CD4-positive, CD25-positive, alpha-beta regulatory T cell (primary cell): ENCODE measurements at regions not wholly inside any gene's neighbourhood (a gene's known extent, or its start where the extent isn't known, plus 50 kb on each side); places are given as distances from the start of the nearest gene placed in this dataset.

Experiments
- ATAC-seq, 2 donors: fragments of 150-1000 bp; cut with Tn5 transposase; one replicate each; pipeline ENCODE4 v1.10.0; 2021; ENCODE audit warnings: low read depth in 2 of 2, moderate number of reproducible peaks in 2 of 2, moderate library complexity in 1 of 2
- DNase-seq, 3 donors: peaks; one replicate each; pipeline versions ENCODE4 v3.0.0 to v3.0.0-alpha.2; 2012 to 2022; ENCODE audit warnings: mixed read lengths in 1 of 3
- H3K27ac ChIP-seq: one replicate; pipeline ENCODE4 v1.7.0; 2013; ENCODE audit warnings: mild to moderate bottlenecking, low read length; ENCODE audit not compliant: insufficient read depth, poor library complexity, severe bottlenecking
- H3K27me3 ChIP-seq: one replicate; pipeline ENCODE4 v1.7.0; 2013; ENCODE audit warnings: low read length; ENCODE audit not compliant: control insufficient read depth, insufficient read depth
- H3K36me3 ChIP-seq: one replicate; pipeline ENCODE4 v1.7.0; 2013; ENCODE audit warnings: mild to moderate bottlenecking, low read length, moderate library complexity; ENCODE audit not compliant: control insufficient read depth, insufficient read depth
- H3K4me1 ChIP-seq: 2 replicates; pipeline ENCODE4 v1.7.0; 2013; ENCODE audit warnings: mild to moderate bottlenecking, low read length; ENCODE audit not compliant: insufficient read depth, control insufficient read depth, poor library complexity, severe bottlenecking
- H3K4me3 ChIP-seq: one replicate; pipeline ENCODE4 v1.7.0; 2013; ENCODE audit warnings: low read depth, mild to moderate bottlenecking, low read length, moderate library complexity
- H3K9me3 ChIP-seq, 2 experiments: 1 replicate in 1 of 2; 2 replicates in 1 of 2; pipeline ENCODE4 v1.7.0; 2013; ENCODE audit warnings: low read length in 2 of 2, mild to moderate bottlenecking in 1 of 2, moderate library complexity in 1 of 2; ENCODE audit not compliant: control insufficient read depth in 2 of 2
- H3K27ac Mint-ChIP-seq, 3 donors: one replicate each; pipeline ENCODE4 v1.8.0; 2020 to 2022; ENCODE audit warnings: mild to moderate bottlenecking in 3 of 3, mixed read lengths in 3 of 3, moderate library complexity in 2 of 3
- H3K27me3 Mint-ChIP-seq: one replicate; pipeline ENCODE4 v1.8.0; 2022; ENCODE audit warnings: mild to moderate bottlenecking, mixed read lengths
- H3K36me3 Mint-ChIP-seq: one replicate; pipeline ENCODE4 v1.8.0; 2020; ENCODE audit warnings: mixed read lengths
- H3K4me1 Mint-ChIP-seq, 4 donors: one replicate each; pipeline ENCODE4 v1.8.0; 2020 to 2022; ENCODE audit warnings: mixed read lengths in 4 of 4, mild to moderate bottlenecking in 1 of 4
- H3K4me3 Mint-ChIP-seq, 4 donors: one replicate each; pipeline ENCODE4 v1.8.0; 2020 to 2022; ENCODE audit warnings: mild to moderate bottlenecking in 4 of 4, mixed read lengths in 4 of 4, moderate library complexity in 3 of 4
- H3K9me3 Mint-ChIP-seq, 7 donors: one replicate each; pipeline ENCODE4 v1.8.0; 2020 to 2022; ENCODE audit warnings: mixed read lengths in 7 of 7, mild to moderate bottlenecking in 3 of 7, moderate library complexity in 2 of 7

DNA sequence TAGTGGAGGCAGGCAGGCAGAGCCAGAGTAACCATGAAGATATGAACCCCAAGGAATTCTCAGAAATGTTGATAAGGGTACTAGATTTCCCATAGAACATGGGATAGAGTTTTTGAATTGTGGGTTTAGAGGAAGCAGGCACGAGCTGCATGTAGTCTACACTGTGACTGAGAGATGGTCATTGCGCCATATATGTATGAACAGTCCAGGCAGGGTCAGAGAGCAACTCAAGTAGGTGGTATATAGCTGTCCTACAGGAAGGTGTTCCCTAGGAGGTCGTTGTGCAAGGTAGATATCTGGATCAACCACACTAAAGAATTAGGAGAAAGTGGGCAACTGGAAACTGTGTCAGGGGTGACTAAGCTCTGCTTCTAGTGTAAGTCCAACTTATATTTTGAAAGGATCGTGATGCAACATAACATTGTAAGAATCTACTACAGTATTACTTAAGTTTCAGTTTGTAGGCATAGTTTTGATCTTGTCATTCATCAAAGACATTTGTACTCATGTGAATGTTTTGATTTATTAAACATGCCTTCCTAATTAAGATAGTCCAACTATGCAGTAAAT, 94.6 kb downstream of the HPGD start:
- Mint-ChIP-seq H3K4me3 (no peak overlapping the region), H3K36me3 (no peaks in the 10 kb centered on the region)

DNA sequence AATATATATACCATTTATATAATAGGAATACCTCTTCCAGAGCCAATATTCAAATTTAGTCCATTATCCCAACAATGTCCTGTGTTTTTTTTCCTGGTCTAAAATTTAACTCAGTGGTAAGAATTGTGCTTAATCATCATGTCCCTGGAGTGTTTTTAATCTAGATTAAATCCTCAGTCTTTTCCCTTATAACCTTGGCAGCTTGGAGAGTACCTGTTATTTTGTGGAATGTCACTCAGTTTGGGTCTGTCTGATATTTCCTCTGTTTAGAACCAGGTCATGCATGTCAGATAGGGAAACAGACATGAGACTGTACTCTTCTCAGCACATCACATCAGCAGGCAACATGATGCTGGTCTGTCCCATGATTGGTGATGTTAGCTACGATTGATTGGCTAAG, 96.6 kb downstream of the HPGD start:
- Mint-ChIP-seq H3K9me3 (peaks cover 0 to 1% (median 0%) of the 10 kb centered on the region in 7 donors), H3K27me3 (peaks cover 15% of the 10 kb centered on the region), H3K4me3 (no peak overlapping the region), H3K4me1 (peaks cover 0 to 5% (median 3%) of the 10 kb centered on the region in 4 donors), H3K27ac (no peak overlapping the region), H3K36me3 (no peaks in the 10 kb centered on the region)
- no peak for DNase-seq
- no peak for ATAC-seq
- Histone ChIP-seq H3K4me3 (no peak overlapping the region), H3K4me1 (no peaks in the 10 kb centered on the region), H3K36me3 (no peaks in the 10 kb centered on the region), H3K9me3 (no peaks in the 10 kb centered on the region), H3K27me3 (no peaks in the 10 kb centered on the region), H3K27ac (no peak overlapping the region)

More for the DNA sequence above, 94.6 kb downstream of the HPGD start:
- no peak for DNase-seq
- Histone ChIP-seq H3K9me3 (no peaks in the 10 kb centered on the region), H3K27ac (no peak overlapping the region), H3K27me3 (no peaks in the 10 kb centered on the region), H3K4me1 (no peaks in the 10 kb centered on the region), H3K4me3 (no peak overlapping the region), H3K36me3 (no peaks in the 10 kb centered on the region)
- ATAC-seq = no peak
- Mint-ChIP-seq H3K4me1 (peaks cover 0 to 5% (median 3%) of the 10 kb centered on the region in 4 donors), H3K27ac (no peak overlapping the region), H3K9me3 (peaks cover 0 to 6% (median 0%) of the 10 kb centered on the region in 7 donors), H3K27me3 (peaks cover 5% of the 10 kb centered on the region)

DNA sequence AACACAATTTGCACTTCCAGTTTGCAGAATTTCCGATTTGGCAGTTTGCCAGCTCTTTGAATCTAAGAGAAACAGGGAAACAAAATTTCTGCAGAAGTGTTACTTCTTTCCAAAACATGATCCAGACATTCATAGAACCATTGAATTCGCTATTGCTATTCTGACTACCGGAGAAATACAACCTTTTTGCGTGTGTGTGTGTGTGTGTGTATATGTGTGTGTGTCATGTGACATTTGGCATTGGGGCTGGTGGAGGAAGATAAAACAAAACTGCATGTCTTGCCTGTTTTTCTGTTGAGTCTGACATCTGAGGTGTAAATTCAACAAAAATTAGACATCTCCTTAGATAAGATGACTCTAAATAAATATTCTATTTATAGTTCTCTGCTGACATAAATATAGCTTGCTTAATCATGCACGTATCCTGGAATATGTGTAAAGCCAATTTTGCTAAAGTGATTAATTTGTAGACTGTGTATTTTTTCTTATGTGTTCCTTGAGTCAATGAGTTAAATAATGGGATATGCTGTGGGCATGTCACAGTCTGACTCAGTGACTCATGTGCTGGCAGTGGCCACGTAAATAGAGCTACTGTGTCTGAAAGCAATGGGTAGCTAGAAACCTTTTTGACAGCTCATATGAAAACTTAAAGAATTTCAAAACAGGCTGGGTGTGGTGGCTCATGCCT, 98.9 kb downstream of the HPGD start:
- no peak overlapping the region for H3K4me3 Mint-ChIP-seq
- H3K27ac ChIP-seq = no peak overlapping the region
- peaks cover 20% of the 10 kb centered on the region for H3K27me3 Mint-ChIP-seq
- H3K4me1 Mint-ChIP-seq = peaks cover 5 to 10% (median 8%) of the 10 kb centered on the region in 4 donors
- no peaks in the 10 kb centered on the region for H3K4me1 ChIP-seq
- peak overlapping the region in 1 of 3 donors; percentile 3 for H3K27ac Mint-ChIP-seq
- ATAC-seq = no peak
- H3K9me3 Mint-ChIP-seq = no peaks in the 10 kb centered on the region
- DNase-seq = peak in 1 of 3 donors; percentile 1
- no peaks in the 10 kb centered on the region for H3K36me3 ChIP-seq
- H3K9me3 ChIP-seq = no peaks in the 10 kb centered on the region
- H3K27me3 ChIP-seq = no peaks in the 10 kb centered on the region
- H3K36me3 Mint-ChIP-seq = no peaks in the 10 kb centered on the region
- H3K4me3 ChIP-seq = no peak overlapping the region

DNA sequence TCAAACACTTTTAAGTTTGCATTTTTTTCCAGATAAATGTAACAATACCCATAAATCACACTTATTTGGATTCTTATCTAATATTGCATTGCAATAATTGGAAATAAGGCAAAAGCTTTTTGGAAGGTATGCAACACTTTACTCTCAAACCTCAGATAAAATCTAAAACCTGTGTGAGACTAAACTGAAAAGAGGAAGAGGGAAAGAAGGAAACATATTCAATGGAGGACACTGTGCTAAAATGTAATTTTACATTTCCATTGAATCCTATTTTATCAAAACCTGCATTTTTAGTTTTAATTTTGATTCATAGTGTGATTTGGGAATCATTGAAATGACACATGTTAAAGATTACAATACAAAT, 99.4 kb downstream of the HPGD start:
- no peaks in the 10 kb centered on the region for H3K36me3 Mint-ChIP-seq
- no peak overlapping the region for H3K27ac Mint-ChIP-seq
- ATAC-seq = no peak
- H3K27ac ChIP-seq = no peak overlapping the region
- DNase-seq = no peak
- H3K4me3 Mint-ChIP-seq = no peak overlapping the region
- no peaks in the 10 kb centered on the region for H3K36me3 ChIP-seq
- H3K27me3 Mint-ChIP-seq = peaks cover 20% of the 10 kb centered on the region
- no peaks in the 10 kb centered on the region for H3K4me1 ChIP-seq
- no peaks in the 10 kb centered on the region for H3K9me3 Mint-ChIP-seq
- H3K4me1 Mint-ChIP-seq = peaks cover 5 to 10% (median 8%) of the 10 kb centered on the region in 4 donors
- no peak overlapping the region for H3K4me3 ChIP-seq
- no peaks in the 10 kb centered on the region for H3K27me3 ChIP-seq
- H3K9me3 ChIP-seq = no peaks in the 10 kb centered on the region

DNA sequence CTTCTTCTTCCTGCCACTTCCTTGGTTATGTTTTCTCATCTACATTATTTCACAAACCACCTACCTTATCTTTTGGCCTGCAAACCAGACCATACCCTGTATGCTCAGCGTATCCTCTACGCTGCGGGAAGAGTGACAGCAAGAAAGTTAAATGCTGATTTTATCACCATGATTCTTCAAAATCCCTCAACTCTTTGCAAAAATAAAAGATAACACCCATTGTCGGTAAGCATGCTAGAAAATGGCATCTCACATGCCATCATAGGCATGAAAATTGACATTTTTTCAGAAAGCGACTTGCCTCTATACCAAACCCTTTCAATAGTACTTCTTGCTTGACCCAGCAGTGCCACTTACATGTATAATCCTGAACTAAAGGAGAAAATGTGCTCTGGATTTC, 102.0 kb downstream of the HPGD start:
- Mint-ChIP-seq H3K36me3 (no peaks in the 10 kb centered on the region), H3K4me3 (no peak overlapping the region), H3K27me3 (peaks cover 15% of the 10 kb centered on the region), H3K9me3 (peaks cover 0 to 3% (median 0%) of the 10 kb centered on the region in 7 donors), H3K4me1 (peaks cover 5 to 10% (median 8%) of the 10 kb centered on the region in 4 donors), H3K27ac (no peak overlapping the region)
- Histone ChIP-seq H3K27me3 (no peaks in the 10 kb centered on the region), H3K4me3 (no peak overlapping the region), H3K27ac (no peak overlapping the region), H3K4me1 (no peaks in the 10 kb centered on the region), H3K36me3 (no peaks in the 10 kb centered on the region), H3K9me3 (no peaks in the 10 kb centered on the region)
- ATAC-seq (no peak), DNase-seq (no peak)

DNA sequence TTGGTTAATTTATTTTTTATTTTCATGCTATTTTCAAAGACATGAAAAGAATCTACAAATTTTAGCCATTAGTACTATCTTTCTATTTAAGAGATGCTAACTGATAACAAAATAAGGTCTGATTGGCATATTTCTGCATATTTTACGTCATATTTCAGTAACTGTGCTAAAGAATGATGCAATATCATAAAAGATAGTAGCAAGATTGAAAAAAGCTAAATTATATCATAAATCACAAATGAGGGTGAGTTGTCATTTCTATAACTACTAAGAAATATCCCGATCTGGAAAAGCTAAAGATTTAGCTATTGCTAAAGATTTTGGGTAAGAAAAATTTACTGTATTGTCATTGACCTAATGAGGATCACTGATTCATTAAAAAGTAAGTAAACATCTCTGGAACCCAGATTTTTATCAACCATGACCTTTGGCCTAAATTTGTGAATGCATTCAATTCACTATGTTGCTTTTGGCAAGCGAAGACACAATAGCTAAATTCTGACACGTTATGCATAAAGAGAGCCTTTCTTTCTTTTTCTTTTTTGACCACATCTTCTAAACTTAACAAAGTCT, 103.6 kb downstream of the HPGD start:
- Histone ChIP-seq H3K36me3 (no peaks in the 10 kb centered on the region), H3K4me1 (no peaks in the 10 kb centered on the region), H3K4me3 (no peak overlapping the region), H3K27ac (no peak overlapping the region), H3K9me3 (no peaks in the 10 kb centered on the region), H3K27me3 (no peaks in the 10 kb centered on the region)
- no peak for ATAC-seq
- H3K27ac Mint-ChIP-seq = no peak overlapping the region
- H3K9me3 Mint-ChIP-seq = peaks cover 0 to 5% (median 0%) of the 10 kb centered on the region in 7 donors
- no peak for DNase-seq
- no peak overlapping the region for H3K4me3 Mint-ChIP-seq
- peaks cover 21% of the 10 kb centered on the region for H3K27me3 Mint-ChIP-seq
- H3K36me3 Mint-ChIP-seq = no peaks in the 10 kb centered on the region
- H3K4me1 Mint-ChIP-seq = peaks cover 5 to 10% (median 8%) of the 10 kb centered on the region in 4 donors

GRCh38 chr4:174408841-174409552, 113.3 kb downstream of the HPGD start:
- no peak for DNase-seq
- Mint-ChIP-seq H3K4me1 (no peaks in the 10 kb centered on the region), H3K9me3 (peaks cover 0 to 5% (median 0%) of the 10 kb centered on the region in 7 donors), H3K36me3 (no peaks in the 10 kb centered on the region), H3K27ac (no peak overlapping the region), H3K4me3 (no peak overlapping the region), H3K27me3 (peaks cover 2% of the 10 kb centered on the region)
- H3K9me3 ChIP-seq = no peaks in the 10 kb centered on the region
- no peaks in the 10 kb centered on the region for H3K4me1 ChIP-seq
- no peak overlapping the region for H3K4me3 ChIP-seq
- H3K27me3 ChIP-seq = no peaks in the 10 kb centered on the region
- no peak for ATAC-seq
- no peak overlapping the region for H3K27ac ChIP-seq
- no peaks in the 10 kb centered on the region for H3K36me3 ChIP-seq
